ENCODE measurements at regions not wholly inside any gene's neighbourhood (a gene's known extent, or its start where the extent isn't known, plus 50 kb on each side); places are given as distances from the start of the nearest gene placed in this dataset.

GRCh38 chr1:181919542-181919941 lies 142.0 kb downstream of the ZNF648 start:
- peak; percentile 49 for TF ChIP-seq CTCF (IDR thresholded peaks at IDR 0.05; ENCODE audit: insufficient read depth, missing control alignments)

DNA sequence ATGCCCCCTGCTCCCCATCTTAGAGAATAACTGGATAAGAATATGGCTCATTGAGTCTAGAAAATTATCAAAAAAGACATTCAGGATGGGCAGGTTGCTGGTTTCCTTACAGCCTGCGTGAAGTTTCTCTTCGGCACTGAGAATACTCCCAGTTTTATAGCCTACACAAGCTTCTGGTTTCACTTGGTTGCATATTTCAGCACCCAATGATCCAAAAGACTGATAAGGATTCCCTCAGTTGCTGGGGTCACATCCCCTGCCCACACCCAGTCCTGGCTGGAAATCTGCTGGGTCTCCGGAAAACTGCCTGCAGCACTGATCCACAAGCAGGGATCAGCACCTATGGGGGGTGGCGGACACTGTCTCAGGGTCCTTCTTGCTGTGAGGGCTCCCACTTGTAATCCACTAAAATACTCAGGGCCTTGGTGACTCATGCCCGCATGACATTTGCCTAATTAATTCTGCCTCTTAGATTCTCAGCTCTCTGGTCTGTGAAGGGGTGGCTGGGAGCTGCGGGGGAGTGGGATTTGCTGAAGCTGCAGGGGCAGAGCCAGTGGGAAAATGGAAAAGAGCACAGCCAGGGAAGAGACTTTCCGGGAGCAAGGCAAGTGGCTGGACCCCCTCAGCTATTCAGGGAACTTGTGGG lies 142.5 kb downstream of the ZNF648 start:
- TF ChIP-seq CTCF (IDR thresholded peaks at IDR 0.05; ENCODE audit: insufficient read depth, missing control alignments) = no peak
- FAIRE-seq (no peak), DNase-seq (ENCODE audit: insufficient read length, low spot score) (no peak)

More at GRCh38 chr1:181919542-181919941, 142.0 kb downstream of the ZNF648 start:
- DNase-seq (ENCODE audit: insufficient read length, low spot score) (no peak), FAIRE-seq (no peak)

GRCh38 chr1:181911715-181912114 lies 149.8 kb downstream of the ZNF648 start:
- TF ChIP-seq CTCF (IDR thresholded peaks at IDR 0.05; ENCODE audit: insufficient read depth, missing control alignments) = no peak
- no peak for DNase-seq (ENCODE audit: insufficient read length, low spot score)
- no peak for FAIRE-seq

DNA sequence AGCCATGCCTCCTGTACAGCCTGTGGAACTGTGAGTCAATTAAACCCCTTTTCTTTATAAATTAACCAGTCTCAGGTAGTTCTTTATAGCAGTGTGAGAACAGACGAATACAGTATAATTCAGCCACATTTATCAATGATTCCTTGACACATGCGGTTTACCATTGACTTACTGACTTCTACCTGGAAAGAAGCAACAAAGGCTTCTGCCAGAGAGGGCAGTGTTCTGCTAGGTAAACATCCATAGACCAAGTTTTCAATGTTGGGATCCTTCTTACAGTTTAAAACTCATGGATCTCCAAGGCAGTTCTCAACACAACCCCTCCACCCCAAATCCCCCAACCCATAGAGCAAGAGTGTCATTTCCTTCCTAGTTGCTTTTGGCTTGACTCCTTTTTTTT lies 150.6 kb downstream of the ZNF648 start:
- TF ChIP-seq CTCF (IDR thresholded peaks at IDR 0.05; ENCODE audit: insufficient read depth, missing control alignments) = peak; percentile 31
- DNase-seq (ENCODE audit: insufficient read length, low spot score) (no peak), FAIRE-seq (no peak)

DNA sequence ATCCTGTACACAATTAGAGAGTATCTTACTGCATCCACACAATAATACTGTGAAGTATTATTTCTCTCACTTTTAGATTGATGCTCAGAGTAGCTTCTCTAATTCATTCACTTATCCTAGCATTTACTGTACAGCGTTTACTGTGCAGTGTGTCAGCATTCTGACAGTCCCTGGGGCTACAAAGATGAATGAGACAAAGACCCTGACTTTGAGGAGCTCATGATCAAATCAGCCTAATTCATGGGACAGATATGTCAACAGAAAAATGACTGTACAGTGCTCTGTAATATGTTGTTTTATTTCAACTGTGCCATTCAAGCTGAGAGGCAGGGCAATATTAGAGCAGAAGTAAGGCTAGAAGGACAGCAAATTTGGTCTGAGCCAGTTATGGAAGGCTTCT lies 152.5 kb downstream of the ZNF648 start:
- DNase-seq (ENCODE audit: insufficient read length, low spot score) = no peak
- no peak for TF ChIP-seq CTCF (IDR thresholded peaks at IDR 0.05; ENCODE audit: insufficient read depth, missing control alignments)
- FAIRE-seq = no peak

- no peak for TF ChIP-seq CTCF (IDR thresholded peaks at IDR 0.05; ENCODE audit: insufficient read depth, missing control alignments)
- DNase-seq (ENCODE audit: insufficient read length, low spot score) = no peak
- peak; percentile 6 for FAIRE-seq
Measured at GRCh38 chr1:181906631-181907030, 154.9 kb downstream of the ZNF648 start.

GRCh38 chr1:181905944-181906597 lies 155.4 kb downstream of the ZNF648 start:
- FAIRE-seq (no peak), DNase-seq (ENCODE audit: insufficient read length, low spot score) (no peak)
- no peak for TF ChIP-seq CTCF (IDR thresholded peaks at IDR 0.05; ENCODE audit: insufficient read depth, missing control alignments)
